ENCODE measurements at regions not wholly inside any gene's neighbourhood (a gene's known extent, or its start where the extent isn't known, plus 50 kb on each side); places are given as distances from the start of the nearest gene placed in this dataset.
"Not testable (repeated sequence)": the region's sequence is repeated elsewhere in the genome, so short reads cannot be mapped to it uniquely, and the experiment has no call there.

DNA sequence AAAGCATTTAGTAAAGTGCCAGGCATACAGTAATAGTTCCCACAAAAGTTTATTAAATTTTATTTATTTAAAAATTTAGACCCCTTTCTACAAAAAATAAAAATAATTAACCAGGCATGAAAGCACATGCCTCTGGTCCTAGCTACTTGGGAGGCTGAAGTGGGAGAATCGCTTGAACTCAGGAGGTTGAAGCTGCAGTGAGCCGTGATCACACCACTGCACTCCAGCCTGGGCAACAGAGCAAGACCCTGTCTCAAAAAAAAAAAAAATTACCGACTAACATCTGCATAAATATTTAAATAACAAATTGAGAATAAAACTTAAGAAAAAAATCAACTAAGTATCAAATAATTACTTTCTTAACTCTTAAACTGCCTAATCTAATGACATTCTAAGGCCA, 64.3 kb upstream of the TRIM24 start:
- intact Hi-C loops (cut with DNase I, micrococcal nuclease), result no loop called here
- DNase-seq (no peak), ATAC-seq (no peak)
- Histone ChIP-seq H3K36me3 (ENCODE audit: low read depth) (no peaks in the 10 kb centered on the region), H3K4me1 (ENCODE audit: low read depth) (no peaks in the 10 kb centered on the region), H3K4me3 (no peak overlapping the region), H3K9me3 (no peaks in the 10 kb centered on the region)
- TF ChIP-seq, protein P1, sequence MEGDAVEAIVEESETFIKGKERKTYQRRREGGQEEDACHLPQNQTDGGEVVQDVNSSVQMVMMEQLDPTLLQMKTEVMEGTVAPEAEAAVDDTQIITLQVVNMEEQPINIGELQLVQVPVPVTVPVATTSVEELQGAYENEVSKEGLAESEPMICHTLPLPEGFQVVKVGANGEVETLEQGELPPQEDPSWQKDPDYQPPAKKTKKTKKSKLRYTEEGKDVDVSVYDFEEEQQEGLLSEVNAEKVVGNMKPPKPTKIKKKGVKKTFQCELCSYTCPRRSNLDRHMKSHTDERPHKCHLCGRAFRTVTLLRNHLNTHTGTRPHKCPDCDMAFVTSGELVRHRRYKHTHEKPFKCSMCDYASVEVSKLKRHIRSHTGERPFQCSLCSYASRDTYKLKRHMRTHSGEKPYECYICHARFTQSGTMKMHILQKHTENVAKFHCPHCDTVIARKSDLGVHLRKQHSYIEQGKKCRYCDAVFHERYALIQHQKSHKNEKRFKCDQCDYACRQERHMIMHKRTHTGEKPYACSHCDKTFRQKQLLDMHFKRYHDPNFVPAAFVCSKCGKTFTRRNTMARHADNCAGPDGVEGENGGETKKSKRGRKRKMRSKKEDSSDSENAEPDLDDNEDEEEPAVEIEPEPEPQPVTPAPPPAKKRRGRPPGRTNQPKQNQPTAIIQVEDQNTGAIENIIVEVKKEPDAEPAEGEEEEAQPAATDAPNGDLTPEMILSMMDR (IDR thresholded peaks at IDR 0.05), result no peak

DNA sequence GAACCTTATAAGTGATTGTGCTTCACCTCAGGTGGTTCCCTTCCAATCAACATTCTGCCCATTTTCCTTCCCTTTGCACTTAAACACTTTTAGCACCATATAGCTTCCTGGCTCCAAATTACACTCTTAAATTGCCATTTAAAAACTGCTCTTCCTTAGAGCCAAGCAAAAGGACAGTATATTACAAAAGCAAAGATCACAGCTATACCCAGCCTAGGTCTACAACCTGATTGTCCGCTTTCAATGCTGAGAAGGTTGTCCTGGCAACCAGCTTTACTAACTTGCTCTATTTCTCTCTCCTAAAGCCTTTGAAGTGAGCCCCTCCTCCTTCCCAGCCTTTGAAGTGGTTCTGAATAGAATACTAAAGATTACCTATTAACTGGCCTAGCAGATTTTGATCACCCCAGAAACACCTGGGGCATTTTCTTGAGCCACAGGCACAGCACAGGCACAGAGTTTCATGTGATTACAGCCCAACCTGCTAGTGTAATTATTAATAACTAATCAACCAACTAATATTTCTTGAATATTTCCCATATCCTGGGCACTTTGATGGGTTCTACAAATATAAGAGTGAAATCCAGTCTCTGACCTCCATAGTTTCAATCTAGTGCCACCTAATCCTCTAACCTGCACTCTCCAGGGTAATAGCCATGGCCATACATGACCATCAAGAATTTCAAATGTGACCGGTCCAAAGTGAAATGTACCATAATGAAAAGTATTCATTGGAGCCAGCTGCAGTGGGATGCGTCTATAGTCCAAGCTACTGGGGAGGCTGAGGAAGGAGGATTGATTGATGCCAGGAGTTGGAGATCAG, 63.6 kb upstream of the TRIM24 start:
- H3K36me3 ChIP-seq (ENCODE audit: low read depth), result no peaks in the 10 kb centered on the region
- TF ChIP-seq, protein P1 (IDR thresholded peaks at IDR 0.05), result no peak
- peak; percentile 94 for ATAC-seq
- intact Hi-C loops (cut with DNase I, micrococcal nuclease), result no loop called here
- H3K9me3 ChIP-seq, result no peaks in the 10 kb centered on the region
- H3K4me1 ChIP-seq (ENCODE audit: low read depth), result no peaks in the 10 kb centered on the region
- peak in 1 of 3 donors; percentile 60 for DNase-seq
- no peak overlapping the region for H3K4me3 ChIP-seq

- H3K36me3 ChIP-seq (ENCODE audit: low read depth); ATAC-seq; H3K9me3 ChIP-seq; intact Hi-C loops (cut with DNase I, micrococcal nuclease); DNase-seq; H3K4me3 ChIP-seq; H3K4me1 ChIP-seq (ENCODE audit: low read depth): not testable (repeated sequence)
Observed at GRCh38 chr7:138397071-138397433, 63.0 kb upstream of the TRIM24 start.

DNA sequence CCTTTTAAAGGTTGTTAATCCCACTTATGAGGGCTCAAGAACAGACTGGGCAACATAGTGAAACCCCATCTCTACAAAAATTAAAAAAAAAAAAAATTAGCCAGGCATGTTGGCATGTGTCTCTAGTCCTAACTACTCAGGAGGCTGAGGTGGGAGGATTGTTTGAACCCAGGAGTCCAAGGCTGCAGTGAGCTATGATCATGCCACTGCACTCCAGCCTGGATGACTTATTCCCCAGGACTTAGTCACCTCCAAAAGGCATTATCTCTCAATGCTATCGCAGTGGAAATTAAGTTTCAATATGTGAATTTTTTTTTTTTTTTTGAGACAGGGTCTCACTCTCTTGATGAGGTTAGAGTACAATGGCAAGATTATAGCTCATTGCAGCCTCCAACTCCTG, 61.2 kb upstream of the TRIM24 start:
- TF ChIP-seq, protein P1 (IDR thresholded peaks at IDR 0.05), result no peak
- H3K36me3 ChIP-seq (ENCODE audit: low read depth), result no peaks in the 10 kb centered on the region
- H3K4me1 ChIP-seq (ENCODE audit: low read depth), result no peaks in the 10 kb centered on the region
- DNase-seq (no peak), ATAC-seq (no peak)
- H3K9me3 ChIP-seq, result no peaks in the 10 kb centered on the region
- H3K4me3 ChIP-seq, result no peak overlapping the region
- intact Hi-C loops (cut with DNase I, micrococcal nuclease), result no loop called here

GRCh38 chr7:138400400-138400886, 59.6 kb upstream of the TRIM24 start:
- no peaks in the 10 kb centered on the region for H3K4me1 ChIP-seq (ENCODE audit: low read depth)
- H3K4me3 ChIP-seq, result no peak overlapping the region
- DNase-seq (no peak), ATAC-seq (no peak)
- no peaks in the 10 kb centered on the region for H3K36me3 ChIP-seq (ENCODE audit: low read depth)
- TF ChIP-seq, protein P1 (IDR thresholded peaks at IDR 0.05), result no peak
- intact Hi-C loops (cut with DNase I, micrococcal nuclease), result no loop called here
- no peaks in the 10 kb centered on the region for H3K9me3 ChIP-seq

DNA sequence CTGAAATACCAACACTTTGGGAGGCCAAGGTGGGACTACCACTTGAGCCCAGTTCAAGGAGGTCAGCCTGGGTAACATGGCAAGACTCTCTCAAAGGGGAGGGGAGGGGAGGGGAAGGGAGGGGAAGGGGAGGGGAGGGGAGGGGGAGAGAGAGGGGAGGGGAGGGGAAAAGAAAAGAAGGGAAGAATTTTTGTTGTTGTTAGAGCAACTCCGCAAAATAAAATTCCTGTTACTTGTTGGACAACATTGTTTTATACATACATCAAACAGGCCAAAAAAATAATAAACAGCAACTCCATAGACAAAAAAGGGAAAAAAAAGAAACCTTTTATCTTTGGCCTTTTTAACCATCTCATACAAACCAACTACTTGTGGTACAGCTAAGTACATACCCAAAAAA, 57.3 kb upstream of the TRIM24 start:
- Histone ChIP-seq H3K4me1 (ENCODE audit: low read depth) (no peaks in the 10 kb centered on the region), H3K36me3 (ENCODE audit: low read depth) (no peaks in the 10 kb centered on the region), H3K9me3 (no peaks in the 10 kb centered on the region), H3K4me3 (no peak overlapping the region)
- TF ChIP-seq, protein P1 (IDR thresholded peaks at IDR 0.05), result no peak
- DNase-seq (no peak), ATAC-seq (no peak)
- intact Hi-C loops (cut with DNase I, micrococcal nuclease), result no loop called here

Data from mucosa of descending colon (tissue), 3 donors.